ENCODE measurements at regions not wholly inside any gene's neighbourhood (a gene's known extent, or its start where the extent isn't known, plus 50 kb on each side); places are given as distances from the start of the nearest gene placed in this dataset.

DNA sequence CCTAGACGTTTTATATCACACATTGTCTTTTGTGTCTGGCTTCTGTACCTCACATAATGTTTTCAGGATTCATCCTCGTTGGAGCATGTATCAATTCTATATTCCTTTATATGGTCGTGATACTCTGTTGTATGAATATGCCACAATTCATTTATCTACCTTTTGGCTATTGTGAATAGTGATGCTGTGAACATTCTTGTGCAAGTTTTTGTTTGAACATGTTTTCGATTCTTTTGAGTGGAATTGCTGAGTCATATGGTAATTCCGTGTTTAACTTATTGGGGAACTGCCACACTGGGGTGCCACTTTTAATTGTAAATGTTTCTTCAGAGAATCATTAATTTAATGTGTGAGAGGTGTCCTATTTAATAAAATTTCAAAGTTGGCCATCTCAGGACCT lies 101.2 kb downstream of the SLC35B3 start:
- no peak overlapping the region for H3K9ac ChIP-seq (ENCODE audit: low read length)
- H3K4me1 Mint-ChIP-seq (ENCODE audit: low read depth, unreplicated experiment) = no peaks in the 10 kb centered on the region
- H3K4me3 Mint-ChIP-seq (ENCODE audit: unreplicated experiment) = no peak overlapping the region
- no peak for DNase-seq (ENCODE audit: low read depth)
- no peak overlapping the region for H3K27ac ChIP-seq (ENCODE audit: low read depth, low read length)
- H3K9me3 ChIP-seq (ENCODE audit: insufficient read depth, low read depth, low read length) = no peaks in the 10 kb centered on the region
- H3K4me3 ChIP-seq (ENCODE audit: insufficient read depth, low read depth, low read length) = no peak overlapping the region
- H3K36me3 Mint-ChIP-seq (ENCODE audit: low read depth, unreplicated experiment) = no peaks in the 10 kb centered on the region
- H3K4me2 ChIP-seq (ENCODE audit: low read length) = no peak overlapping the region
- TF ChIP-seq CTCF (IDR thresholded peaks at IDR 0.05; ENCODE audit: insufficient read depth, low read depth, low read length) = no peak
- no peak for TF ChIP-seq EZH2 (IDR thresholded peaks at IDR 0.05; ENCODE audit: insufficient read depth, low read length)
- H3K36me3 ChIP-seq (ENCODE audit: insufficient read depth, low read length) = no peaks in the 10 kb centered on the region
- no peaks in the 10 kb centered on the region for H3K4me1 ChIP-seq (ENCODE audit: insufficient read depth, low read length)
- H3K27me3 Mint-ChIP-seq (ENCODE audit: low read depth, unreplicated experiment) = no peaks in the 10 kb centered on the region
- H3K27ac Mint-ChIP-seq (ENCODE audit: unreplicated experiment) = no peak overlapping the region
- no peak for FAIRE-seq
- H4K20me1 ChIP-seq (ENCODE audit: insufficient read depth, low read length) = no peaks in the 10 kb centered on the region
- H3K27me3 ChIP-seq (ENCODE audit: insufficient read depth, low read length) = no peaks in the 10 kb centered on the region
- H3K9me3 Mint-ChIP-seq (ENCODE audit: unreplicated experiment) = no peaks in the 10 kb centered on the region
- no peak overlapping the region for H2AFZ ChIP-seq (ENCODE audit: low read depth, low read length)
- no peaks in the 10 kb centered on the region for H3K79me2 ChIP-seq (ENCODE audit: insufficient read depth, low read length)

GRCh38 chr6:8329562-8329961 lies 105.8 kb downstream of the SLC35B3 start:
- DNase-seq (ENCODE audit: low read depth) = no peak
- no peak for FAIRE-seq
- no peak overlapping the region for H3K9ac ChIP-seq (ENCODE audit: low read length)
- no peaks in the 10 kb centered on the region for H3K79me2 ChIP-seq (ENCODE audit: insufficient read depth, low read length)
- H3K4me2 ChIP-seq (ENCODE audit: low read length) = no peak overlapping the region
- H4K20me1 ChIP-seq (ENCODE audit: insufficient read depth, low read length) = no peaks in the 10 kb centered on the region
- no peak overlapping the region for H3K27ac ChIP-seq (ENCODE audit: low read depth, low read length)
- H3K4me3 ChIP-seq (ENCODE audit: insufficient read depth, low read depth, low read length) = no peak overlapping the region
- Mint-ChIP-seq H3K4me3 (ENCODE audit: unreplicated experiment) (no peak overlapping the region), H3K4me1 (ENCODE audit: low read depth, unreplicated experiment) (no peaks in the 10 kb centered on the region), H3K27ac (ENCODE audit: unreplicated experiment) (no peak overlapping the region), H3K9me3 (ENCODE audit: unreplicated experiment) (no peaks in the 10 kb centered on the region), H3K36me3 (ENCODE audit: low read depth, unreplicated experiment) (no peaks in the 10 kb centered on the region), H3K27me3 (ENCODE audit: low read depth, unreplicated experiment) (no peaks in the 10 kb centered on the region)
- no peaks in the 10 kb centered on the region for H3K36me3 ChIP-seq (ENCODE audit: insufficient read depth, low read length)
- no peak for TF ChIP-seq EZH2 (IDR thresholded peaks at IDR 0.05; ENCODE audit: insufficient read depth, low read length)
- TF ChIP-seq CTCF (IDR thresholded peaks at IDR 0.05; ENCODE audit: insufficient read depth, low read depth, low read length) = no peak
- no peaks in the 10 kb centered on the region for H3K4me1 ChIP-seq (ENCODE audit: insufficient read depth, low read length)
- H3K27me3 ChIP-seq (ENCODE audit: insufficient read depth, low read length) = no peaks in the 10 kb centered on the region
- no peak overlapping the region for H2AFZ ChIP-seq (ENCODE audit: low read depth, low read length)
- H3K9me3 ChIP-seq (ENCODE audit: insufficient read depth, low read depth, low read length) = no peaks in the 10 kb centered on the region

- no peak for FAIRE-seq
- H3K4me1 Mint-ChIP-seq (ENCODE audit: low read depth, unreplicated experiment) = no peaks in the 10 kb centered on the region
Measured at GRCh38 chr6:8325743-8326142, 109.6 kb downstream of the SLC35B3 start.

More at GRCh38 chr6:8325743-8326142, 109.6 kb downstream of the SLC35B3 start:
- Mint-ChIP-seq H3K36me3 (ENCODE audit: low read depth, unreplicated experiment) (no peaks in the 10 kb centered on the region), H3K27me3 (ENCODE audit: low read depth, unreplicated experiment) (no peaks in the 10 kb centered on the region), H3K9me3 (ENCODE audit: unreplicated experiment) (no peaks in the 10 kb centered on the region), H3K27ac (ENCODE audit: unreplicated experiment) (no peak overlapping the region), H3K4me3 (ENCODE audit: unreplicated experiment) (no peak overlapping the region)
- Histone ChIP-seq H3K36me3 (ENCODE audit: insufficient read depth, low read length) (no peaks in the 10 kb centered on the region), H3K27ac (ENCODE audit: low read depth, low read length) (no peak overlapping the region), H3K9me3 (ENCODE audit: insufficient read depth, low read depth, low read length) (no peaks in the 10 kb centered on the region), H3K79me2 (ENCODE audit: insufficient read depth, low read length) (no peaks in the 10 kb centered on the region), H4K20me1 (ENCODE audit: insufficient read depth, low read length) (no peaks in the 10 kb centered on the region), H3K27me3 (ENCODE audit: insufficient read depth, low read length) (no peaks in the 10 kb centered on the region), H3K4me1 (ENCODE audit: insufficient read depth, low read length) (no peaks in the 10 kb centered on the region), H3K9ac (ENCODE audit: low read length) (no peak overlapping the region), H2AFZ (ENCODE audit: low read depth, low read length) (no peak overlapping the region), H3K4me2 (ENCODE audit: low read length) (no peak overlapping the region), H3K4me3 (ENCODE audit: insufficient read depth, low read depth, low read length) (no peak overlapping the region)
- no peak for DNase-seq (ENCODE audit: low read depth)
- TF ChIP-seq CTCF (IDR thresholded peaks at IDR 0.05; ENCODE audit: insufficient read depth, low read depth, low read length) (no peak), EZH2 (IDR thresholded peaks at IDR 0.05; ENCODE audit: insufficient read depth, low read length) (no peak)

Measured in astrocyte (in vitro differentiated cells and primary cell).